ENCODE measurements at regions not wholly inside any gene's neighbourhood (a gene's known extent, or its start where the extent isn't known, plus 50 kb on each side); places are given as distances from the start of the nearest gene placed in this dataset.

GRCh38 chr5:129356846-129357245 is 103.3 kb upstream of the ADAMTS19 start:
- Histone ChIP-seq H3K27ac (no peak overlapping the region), H3K27me3 (no peaks in the 10 kb centered on the region), H3K4me1 (no peaks in the 10 kb centered on the region), H3K9me3 (peaks cover 0 to 4% (median 0%) of the 10 kb centered on the region in 4 donors), H3K36me3 (no peaks in the 10 kb centered on the region), H3K4me3 (no peak overlapping the region)
- DNase-seq (ENCODE audit: low spot score in 2 of 2), result no peak
- WGBS, 2 donors, result 63 to 84% methylated on average over 2 of the region's 2 CpGs
- no peak for TF ChIP-seq EP300 (IDR thresholded peaks at IDR 0.05)
- no peak for TF ChIP-seq POLR2A (IDR thresholded peaks at IDR 0.05)
- no peak for TF ChIP-seq CTCF (IDR thresholded peaks at IDR 0.05)

- Histone ChIP-seq H3K9me3 (no peaks in the 10 kb centered on the region), H3K4me3 (no peak overlapping the region), H3K4me1 (no peaks in the 10 kb centered on the region), H3K27ac (no peak overlapping the region), H3K36me3 (no peaks in the 10 kb centered on the region), H3K27me3 (no peaks in the 10 kb centered on the region)
- DNase-seq (ENCODE audit: low spot score in 2 of 2), result no peak
- 81 to 85% methylated on average over 3 of the region's 3 CpGs for WGBS, 2 donors
- TF ChIP-seq CTCF (IDR thresholded peaks at IDR 0.05) (no peak), EP300 (IDR thresholded peaks at IDR 0.05) (no peak)
Measured at GRCh38 chr5:129358069-129358468, 102.0 kb upstream of the ADAMTS19 start.

DNA sequence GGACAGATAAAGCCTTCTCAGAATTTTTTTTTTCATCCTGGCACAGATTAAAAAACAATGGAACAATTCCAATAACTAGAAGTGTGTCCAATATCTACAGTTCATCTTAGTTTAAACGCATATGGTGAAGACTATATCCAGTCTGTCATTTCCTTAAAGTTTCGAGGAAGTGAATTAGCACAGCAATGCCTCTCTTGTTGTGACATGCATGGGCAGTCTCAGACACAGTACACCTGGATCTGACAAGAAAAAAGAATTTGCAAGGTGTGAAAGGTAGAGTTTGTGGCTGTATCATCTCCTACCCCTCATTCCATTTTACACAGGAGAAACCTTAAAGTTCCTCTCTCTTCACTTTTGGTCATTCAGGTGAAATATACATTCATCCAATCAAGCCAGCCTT is 100.6 kb upstream of the ADAMTS19 start:
- 69 to 83% methylated on average over 2 of the region's 2 CpGs for WGBS, 2 donors

GRCh38 chr5:129361441-129362025 is 98.6 kb upstream of the ADAMTS19 start:
- TF ChIP-seq EP300 (IDR thresholded peaks at IDR 0.05) (no peak), CTCF (IDR thresholded peaks at IDR 0.05) (peak in 1 of 5 experiments; percentile 7)
- Histone ChIP-seq H3K27ac (no peak overlapping the region), H3K4me3 (no peak overlapping the region), H3K4me1 (no peaks in the 10 kb centered on the region), H3K36me3 (no peaks in the 10 kb centered on the region), H3K27me3 (no peaks in the 10 kb centered on the region), H3K9me3 (peaks cover 0 to 10% (median 0%) of the 10 kb centered on the region in 4 donors)
- WGBS, 2 donors, result 45 to 52% methylated on average over 1 of the region's 1 CpG
- DNase-seq (ENCODE audit: low spot score in 2 of 2), result no peak

More for the DNA sequence above, 100.6 kb upstream of the ADAMTS19 start:
- H3K4me3 ChIP-seq, result no peak overlapping the region
- no peaks in the 10 kb centered on the region for H3K4me1 ChIP-seq
- no peak overlapping the region for H3K27ac ChIP-seq
- DNase-seq (ENCODE audit: low spot score in 2 of 2), result no peak
- no peaks in the 10 kb centered on the region for H3K36me3 ChIP-seq
- no peaks in the 10 kb centered on the region for H3K27me3 ChIP-seq
- TF ChIP-seq EP300 (IDR thresholded peaks at IDR 0.05), result no peak
- no peak for TF ChIP-seq POLR2A (IDR thresholded peaks at IDR 0.05)
- TF ChIP-seq CTCF (IDR thresholded peaks at IDR 0.05), result no peak
- no peaks in the 10 kb centered on the region for H3K9me3 ChIP-seq

DNA sequence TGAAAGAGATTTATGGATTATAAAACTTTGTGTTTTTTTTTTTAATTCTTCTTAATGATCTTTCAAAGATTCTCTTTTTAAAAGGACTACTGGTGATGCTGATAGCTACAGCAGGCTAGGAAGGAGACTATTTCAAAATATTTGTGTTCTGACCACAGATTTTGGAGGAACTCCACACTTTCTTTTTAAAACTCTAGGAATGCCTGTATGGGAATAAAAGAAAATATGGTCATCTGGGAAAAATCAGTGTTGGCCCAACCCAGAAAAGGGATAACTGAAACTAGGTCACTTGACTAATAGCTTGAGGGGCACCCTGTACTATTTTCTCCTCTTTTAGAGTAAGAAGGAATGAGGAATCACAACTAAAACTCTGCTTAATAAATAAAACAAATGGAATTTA is 97.6 kb upstream of the ADAMTS19 start:
- DNase-seq (ENCODE audit: low spot score in 2 of 2), result no peak
- Histone ChIP-seq H3K4me3 (no peak overlapping the region), H3K27me3 (no peaks in the 10 kb centered on the region), H3K36me3 (no peaks in the 10 kb centered on the region), H3K4me1 (no peaks in the 10 kb centered on the region), H3K27ac (no peak overlapping the region), H3K9me3 (peaks cover 0 to 10% (median 0%) of the 10 kb centered on the region in 4 donors)
- TF ChIP-seq CTCF (IDR thresholded peaks at IDR 0.05) (no peak), POLR2A (IDR thresholded peaks at IDR 0.05) (no peak), EP300 (IDR thresholded peaks at IDR 0.05) (no peak)
